Anterior cingulate cortex (tissue), 58 donors: ENCODE measurements at regions not wholly inside any gene's neighbourhood (a gene's known extent, or its start where the extent isn't known, plus 50 kb on each side); places are given as distances from the start of the nearest gene placed in this dataset.
A peak's percentile ranks its signal among the peaks of the same experiment; 100 is the strongest.
"Not testable (repeated sequence)": the region's sequence is repeated elsewhere in the genome, so short reads cannot be mapped to it uniquely, and the experiment has no call there.

ENCODE experiments used
- DNase-seq, 58 donors: peaks; one replicate each; lab custom pipeline; 2025; lab: John Stamatoyannopoulos, UW

GRCh38 chr10:108586424-108586823 lies 1336.9 kb downstream of the XPNPEP1 start:
- DNase-seq: no peak

GRCh38 chr10:108583877-108584276 lies 1339.4 kb downstream of the XPNPEP1 start:
- DNase-seq: no peak

GRCh38 chr10:108582888-108583287 lies 1340.4 kb downstream of the XPNPEP1 start:
- no peak for DNase-seq

GRCh38 chr10:108582387-108582786 lies 1340.9 kb downstream of the XPNPEP1 start:
- no peak for DNase-seq

- DNase-seq: no peak
These were observed 1345.1 kb downstream of the XPNPEP1 start for GRCh38 chr10:108578258-108578657.

- no peak for DNase-seq
These were observed 1349.1 kb downstream of the XPNPEP1 start for GRCh38 chr10:108574233-108574632.

GRCh38 chr10:108568824-108569223 lies 1354.5 kb downstream of the XPNPEP1 start:
- DNase-seq: no peak

- no peak for DNase-seq
These were observed 1355.2 kb downstream of the XPNPEP1 start for GRCh38 chr10:108567899-108568752.

GRCh38 chr10:108566316-108567107 lies 1356.8 kb downstream of the XPNPEP1 start:
- DNase-seq: no peak

GRCh38 chr10:108562105-108562504 lies 1361.2 kb downstream of the XPNPEP1 start:
- DNase-seq: no peak

- DNase-seq: no peak
These were observed 1361.7 kb downstream of the XPNPEP1 start for GRCh38 chr10:108561649-108562048.

- no peak for DNase-seq
These were observed 1362.8 kb downstream of the XPNPEP1 start for GRCh38 chr10:108560488-108560887.

- no peak for DNase-seq
These were observed 1367.1 kb downstream of the XPNPEP1 start for GRCh38 chr10:108556186-108556585.

GRCh38 chr10:108545921-108546320 lies 1377.4 kb downstream of the XPNPEP1 start:
- no peak for DNase-seq

GRCh38 chr10:108544500-108545120 lies 1378.7 kb downstream of the XPNPEP1 start:
- DNase-seq: peak in 39 of 58 donors; percentile 0 to 68 (median 9)

GRCh38 chr10:108533551-108533950 lies 1369.0 kb upstream of the SORCS1 start:
- DNase-seq: not testable (repeated sequence)

- no peak for DNase-seq
These were observed 1358.7 kb upstream of the SORCS1 start for GRCh38 chr10:108523016-108523800.

- DNase-seq: no peak
These were observed 1357.5 kb upstream of the SORCS1 start for GRCh38 chr10:108521827-108522492.

- no peak for DNase-seq
These were observed 1351.3 kb upstream of the SORCS1 start for GRCh38 chr10:108515821-108516220.

GRCh38 chr10:108500396-108500795 lies 1335.9 kb upstream of the SORCS1 start:
- no peak for DNase-seq
